GM12878 (cell line): ENCODE measurements at regions not wholly inside any gene's neighbourhood (a gene's known extent, or its start where the extent isn't known, plus 50 kb on each side); places are given as distances from the start of the nearest gene placed in this dataset.

Source experiments
- ATAC-seq: fragments of 200-7000 bp; cut with Tn5 transposase; 3 replicates; pipeline ENCODE4 v1.9.1; 2020; ENCODE audit warnings: mild to moderate bottlenecking, moderate library complexity
- BruUV-seq: library from RNA; stranded (reverse); fragments of 400-500 nt; replicated peaks from 2 replicates; lab custom pipeline; 2021; lab: Mats Ljungman, UMichigan
- CTCF ChIA-PET: fragments of 300-600 bp; sonication (Branson Sonifier 250); formaldehyde crosslinking; extraction: SDS; loops from one replicate; lab custom pipeline; 2021; ENCODE audit warnings: inconsistent platforms; lab: Yijun Ruan, JAX
- POLR2A ChIA-PET: fragments of 350-600 bp; formaldehyde crosslinking; extraction: SDS; loops from one replicate; lab custom pipeline; 2021; ENCODE audit warnings: inconsistent platforms; lab: Charles Lee
- RAD21 ChIA-PET: fragments of 300-600 bp; sonication (Branson Sonifier 250); formaldehyde crosslinking; loops from one replicate; lab custom pipeline; 2023; ENCODE audit warnings: antibody characterized with exemption; ENCODE audit not compliant: unreplicated experiment; lab: Charles Lee
- SMC1A ChIA-PET: fragments of 300-600 bp; sonication (Branson Sonifier 250); formaldehyde crosslinking; loops from one replicate; lab custom pipeline; 2023; ENCODE audit not compliant: unreplicated experiment, uncharacterized antibody; lab: Charles Lee
- DNase-seq: peaks from one replicate; pipeline ENCODE4 v3.0.0-alpha.2; 2011; ENCODE audit warnings: low read depth, low spot score
- FAIRE-seq: peaks from 3 replicates; lab custom pipeline; 2011; peaks lifted over from hg19 to GRCh38; lab: Jason Lieb, UNC
- H2AFZ ChIP-seq: 2 replicates; pipeline ENCODE4 v1.6.0; 2011; ENCODE audit warnings: low read depth, low read length, control low read depth; ENCODE audit not compliant: control insufficient read depth
- H3K27ac ChIP-seq: 2 replicates; pipeline ENCODE4 v1.5.1; 2011; ENCODE audit warnings: control low read depth; ENCODE audit not compliant: control insufficient read depth, insufficient read depth
- H3K27me3 ChIP-seq, 2 experiments: replicated peaks in 1 of 2; 2 replicates each; pipeline versions ENCODE4 v1.6.0 to v1.6.1; 2011; ENCODE audit warnings: low read length in 1 of 2; ENCODE audit not compliant: control insufficient read depth in 2 of 2, insufficient read depth in 2 of 2
- H3K36me3 ChIP-seq, 2 experiments: 2 replicates each; pipeline ENCODE4 v1.5.1; 2011; ENCODE audit warnings: low read length in 1 of 2; ENCODE audit not compliant: control insufficient read depth in 2 of 2, insufficient read depth in 2 of 2
- H3K4me1 ChIP-seq: 2 replicates; pipeline ENCODE4 v1.6.1; 2011; ENCODE audit warnings: mild to moderate bottlenecking, low read length, moderate library complexity, mixed read lengths; ENCODE audit not compliant: control insufficient read depth, insufficient read depth
- H3K4me2 ChIP-seq: 2 replicates; pipeline ENCODE4 v1.6.0; 2011; ENCODE audit warnings: control low read depth; ENCODE audit not compliant: control insufficient read depth, insufficient read depth
- H3K4me3 ChIP-seq: fragments of 200-600 bp; sonication (generic); 2 replicates; pipeline ENCODE4 v1.5.1; 2016
- H3K79me2 ChIP-seq: 2 replicates; pipeline ENCODE4 v1.6.0; 2011; ENCODE audit warnings: low read length; ENCODE audit not compliant: control insufficient read depth, insufficient read depth
- H3K9ac ChIP-seq: 2 replicates; pipeline ENCODE4 v1.8.0; 2011; ENCODE audit warnings: low read length, control low read depth, mixed read lengths; ENCODE audit not compliant: control insufficient read depth, insufficient read depth
- H3K9me3 ChIP-seq: replicated peaks from 3 replicates; pipeline ENCODE4 v1.5.1; 2011; ENCODE audit warnings: mild to moderate bottlenecking, low read length; ENCODE audit not compliant: control insufficient read depth, insufficient read depth
- H4K20me1 ChIP-seq: 2 replicates; pipeline ENCODE4 v1.6.0; 2011; ENCODE audit not compliant: control insufficient read depth, insufficient read depth
- CHD1 ChIP-seq: IDR thresholded peaks from 2 replicates; pipeline ENCODE4 v1.6.1; 2012; ENCODE audit warnings: low read depth, low read length, improper control_type of control experiment
- ETV6 ChIP-seq, 2 experiments: fragments of 450-650 bp in 1 of 2; IDR thresholded peaks in 1 of 2; conservative IDR thresholded peaks in 1 of 2; 2 replicates each; pipeline ENCODE4 v1.6.1; 2014; ENCODE audit warnings: antibody characterized with exemption in 1 of 2, borderline replicate concordance in 1 of 2, low read depth in 1 of 2, mild to moderate bottlenecking in 1 of 2, moderate library complexity in 1 of 2
- KLF5 ChIP-seq: fragments of 450-650 bp; IDR thresholded peaks from 2 replicates; pipeline ENCODE4 v1.6.1; 2014; ENCODE audit warnings: mild to moderate bottlenecking; ENCODE audit not compliant: partially characterized antibody
- NR2C2 ChIP-seq: IDR thresholded peaks from 2 replicates; pipeline ENCODE4 v1.6.1; 2011; ENCODE audit warnings: borderline replicate concordance, low read depth; ENCODE audit not compliant: control insufficient read depth, insufficient read length
- NR2F1 ChIP-seq: fragments of 450-650 bp; conservative IDR thresholded peaks from 2 replicates; pipeline ENCODE4 v1.6.1; 2017; ENCODE audit warnings: mild to moderate bottlenecking
- POLR2AphosphoS2 ChIP-seq: IDR thresholded peaks from 2 replicates; pipeline ENCODE4 v1.6.1; 2011; ENCODE audit warnings: low read depth, mild to moderate bottlenecking, low read length, improper control_type of control experiment, moderate library complexity
- RFX5 ChIP-seq: IDR thresholded peaks from 2 replicates; pipeline ENCODE4 v1.6.1; 2011; ENCODE audit warnings: low read depth, low read length, improper control_type of control experiment
- SP1 ChIP-seq: IDR thresholded peaks from one replicate; pipeline ENCODE4 v1.6.1; 2011; ENCODE audit warnings: low read depth, low read length
- SUPT20H ChIP-seq: IDR thresholded peaks from 2 replicates; pipeline ENCODE4 v1.6.1; 2011; ENCODE audit warnings: low read depth, mild to moderate bottlenecking, low read length, moderate library complexity, borderline replicate concordance; ENCODE audit not compliant: control insufficient read depth
- TBL1XR1 ChIP-seq: IDR thresholded peaks from 2 replicates; pipeline ENCODE4 v1.6.1; 2012; ENCODE audit warnings: low read depth, low read length, improper control_type of control experiment
- YY1 ChIP-seq: IDR thresholded peaks from 2 replicates; pipeline ENCODE4 v1.6.1; 2011; ENCODE audit warnings: low read depth, mild to moderate bottlenecking, low read length
- ZBED1 ChIP-seq: IDR thresholded peaks from 2 replicates; pipeline ENCODE4 v1.6.1; 2016; ENCODE audit warnings: borderline replicate concordance
- ZNF24 ChIP-seq: fragments of 450-650 bp; IDR thresholded peaks from 2 replicates; pipeline ENCODE4 v1.6.1; 2017; ENCODE audit warnings: antibody characterized with exemption, mild to moderate bottlenecking
- ZNF384 ChIP-seq: IDR thresholded peaks from 2 replicates; pipeline ENCODE4 v1.6.1; 2012; ENCODE audit warnings: low read depth, mild to moderate bottlenecking, low read length, improper control_type of control experiment, borderline replicate concordance
- ZSCAN29 ChIP-seq: fragments of 450-650 bp; IDR thresholded peaks from 2 replicates; pipeline ENCODE4 v1.6.1; 2017; ENCODE audit warnings: mild to moderate bottlenecking, moderate library complexity
- WGBS: methylation state at CpG from one replicate; pipeline ENCODE4 v1.1.6; 2016; ENCODE audit warnings: low lambda C conversion rate; ENCODE audit not compliant: insufficient replicate concordance, insufficient coverage; ENCODE audit errors: missing lambda C conversion rate; 5-methylcytosine and 5-hydroxymethylcytosine counted together
- in situ Hi-C: fragments of 300-500 bp; cut with MboI; formaldehyde crosslinking; loops from 9 replicates; pipeline ENCODE4 v1.14.3; 2018; ENCODE audit warnings: mixed read lengths
- intact Hi-C: fragments of 100-400 bp; cut with micrococcal nuclease; formaldehyde crosslinking; loops from one replicate; pipeline ENCODE4 v1.14.2; 2022; ENCODE audit not compliant: unreplicated experiment
- TF ChIP-seq, protein P1 (sequence below): IDR thresholded peaks from 2 replicates; pipeline ENCODE4 v1.6.1; 2012; ENCODE audit warnings: low read depth, low read length, improper control_type of control experiment
- TF ChIP-seq, protein P2 (sequence below): IDR thresholded peaks from 2 replicates; pipeline ENCODE4 v1.6.1; 2011; ENCODE audit warnings: low read depth, mild to moderate bottlenecking, low read length, moderate library complexity, borderline replicate concordance; ENCODE audit errors: extremely low read depth
- TF ChIP-seq, protein P3 (sequence below): fragments of 150-350 bp; IDR thresholded peaks from 2 replicates; pipeline ENCODE4 v1.6.1; 2016; ENCODE audit warnings: low read depth, low read length
- TF ChIP-seq, protein P4 (sequence below): fragments of 450-650 bp; IDR thresholded peaks from 2 replicates; pipeline ENCODE4 v1.6.1; 2017; ENCODE audit warnings: borderline replicate concordance

DNA sequence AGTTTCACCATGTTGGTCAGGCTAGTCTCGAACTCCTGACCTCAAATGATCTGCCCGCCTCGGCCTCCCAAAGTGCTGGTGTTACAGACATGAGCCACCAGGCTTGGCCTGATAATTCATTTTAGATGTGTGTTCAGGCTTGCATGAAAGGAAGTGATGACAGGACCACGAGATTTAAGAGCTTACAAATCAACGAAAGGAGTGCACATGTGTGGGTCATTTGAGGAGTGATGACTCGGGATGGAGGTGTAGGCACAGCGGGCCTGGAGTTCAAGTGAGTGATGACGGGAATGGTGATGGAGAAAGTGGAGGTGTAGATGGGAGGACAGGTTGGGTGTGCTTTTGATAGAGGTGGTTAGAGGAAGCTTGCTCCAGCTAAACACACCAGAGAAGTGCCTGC is 742.4 kb downstream of the GALR1 start (continued):
- TF ChIP-seq ZNF384 (no peak), NR2F1 (no peak), TBL1XR1 (no peak), NR2C2 (no peak)
- TF ChIP-seq, all 136 proteins: peak for 0

DNA sequence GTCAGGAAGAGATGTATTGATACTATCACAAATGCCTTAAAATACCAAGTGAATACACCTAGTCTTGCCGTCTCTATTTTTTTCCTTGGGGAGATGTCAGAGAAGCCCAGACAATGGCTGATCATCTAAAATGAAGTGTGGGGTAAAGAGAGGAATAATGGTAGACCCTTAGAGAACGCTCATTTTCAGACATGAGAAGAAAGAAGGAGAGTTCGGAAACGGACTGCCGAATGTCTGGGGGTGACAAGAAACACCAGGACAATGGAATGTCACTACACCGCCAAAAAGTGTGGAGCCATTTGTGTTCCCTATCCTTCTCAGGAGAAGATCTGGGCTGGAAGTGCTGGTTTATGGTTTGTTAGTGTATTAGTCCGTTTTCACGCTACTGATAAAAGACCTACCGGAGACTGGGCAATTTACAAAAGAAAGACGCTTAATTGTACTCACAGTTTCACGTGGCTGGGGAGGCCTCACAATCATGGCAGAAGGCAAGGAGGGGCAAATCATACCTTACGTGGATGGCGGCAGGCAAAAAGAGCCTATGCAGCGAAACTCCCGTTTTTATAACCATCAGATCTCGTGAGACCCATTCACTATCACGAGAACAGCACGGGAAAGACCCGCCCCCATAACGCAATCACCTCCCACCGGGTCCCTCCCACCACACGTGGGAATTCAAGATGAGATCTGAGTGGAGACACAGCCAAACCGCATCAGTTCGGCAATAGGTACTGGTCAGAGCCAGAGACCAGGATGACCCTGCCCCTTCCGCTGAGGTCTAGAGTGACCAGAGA is 743.7 kb downstream of the GALR1 start:
- POLR2A ChIA-PET: no interaction called here
- FAIRE-seq: no peak
- TF ChIP-seq, protein P1, sequence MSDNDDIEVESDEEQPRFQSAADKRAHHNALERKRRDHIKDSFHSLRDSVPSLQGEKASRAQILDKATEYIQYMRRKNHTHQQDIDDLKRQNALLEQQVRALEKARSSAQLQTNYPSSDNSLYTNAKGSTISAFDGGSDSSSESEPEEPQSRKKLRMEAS: no peak
- TF ChIP-seq RFX5 (no peak), ZBED1 (no peak), SUPT20H (no peak), KLF5 (no peak), ZNF24 (no peak), ZSCAN29 (no peak), CHD1 (no peak), NR2F1 (no peak), POLR2AphosphoS2 (no peak), ETV6 (conservative IDR thresholded peaks at IDR 0.05 in 1 of 2, IDR thresholded peaks at IDR 0.05 in 1 of 2; ENCODE audit: borderline replicate concordance in 1 of 2, low read depth in 1 of 2) (no peak), YY1 (no peak), SP1 (no peak)
- TF ChIP-seq, protein P2, sequence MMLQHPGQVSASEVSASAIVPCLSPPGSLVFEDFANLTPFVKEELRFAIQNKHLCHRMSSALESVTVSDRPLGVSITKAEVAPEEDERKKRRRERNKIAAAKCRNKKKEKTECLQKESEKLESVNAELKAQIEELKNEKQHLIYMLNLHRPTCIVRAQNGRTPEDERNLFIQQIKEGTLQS: no peak
- TF ChIP-seq, protein P3, sequence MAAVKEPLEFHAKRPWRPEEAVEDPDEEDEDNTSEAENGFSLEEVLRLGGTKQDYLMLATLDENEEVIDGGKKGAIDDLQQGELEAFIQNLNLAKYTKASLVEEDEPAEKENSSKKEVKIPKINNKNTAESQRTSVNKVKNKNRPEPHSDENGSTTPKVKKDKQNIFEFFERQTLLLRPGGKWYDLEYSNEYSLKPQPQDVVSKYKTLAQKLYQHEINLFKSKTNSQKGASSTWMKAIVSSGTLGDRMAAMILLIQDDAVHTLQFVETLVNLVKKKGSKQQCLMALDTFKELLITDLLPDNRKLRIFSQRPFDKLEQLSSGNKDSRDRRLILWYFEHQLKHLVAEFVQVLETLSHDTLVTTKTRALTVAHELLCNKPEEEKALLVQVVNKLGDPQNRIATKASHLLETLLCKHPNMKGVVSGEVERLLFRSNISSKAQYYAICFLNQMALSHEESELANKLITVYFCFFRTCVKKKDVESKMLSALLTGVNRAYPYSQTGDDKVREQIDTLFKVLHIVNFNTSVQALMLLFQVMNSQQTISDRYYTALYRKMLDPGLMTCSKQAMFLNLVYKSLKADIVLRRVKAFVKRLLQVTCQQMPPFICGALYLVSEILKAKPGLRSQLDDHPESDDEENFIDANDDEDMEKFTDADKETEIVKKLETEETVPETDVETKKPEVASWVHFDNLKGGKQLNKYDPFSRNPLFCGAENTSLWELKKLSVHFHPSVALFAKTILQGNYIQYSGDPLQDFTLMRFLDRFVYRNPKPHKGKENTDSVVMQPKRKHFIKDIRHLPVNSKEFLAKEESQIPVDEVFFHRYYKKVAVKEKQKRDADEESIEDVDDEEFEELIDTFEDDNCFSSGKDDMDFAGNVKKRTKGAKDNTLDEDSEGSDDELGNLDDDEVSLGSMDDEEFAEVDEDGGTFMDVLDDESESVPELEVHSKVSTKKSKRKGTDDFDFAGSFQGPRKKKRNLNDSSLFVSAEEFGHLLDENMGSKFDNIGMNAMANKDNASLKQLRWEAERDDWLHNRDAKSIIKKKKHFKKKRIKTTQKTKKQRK: no peak
- TF ChIP-seq, protein P4, sequence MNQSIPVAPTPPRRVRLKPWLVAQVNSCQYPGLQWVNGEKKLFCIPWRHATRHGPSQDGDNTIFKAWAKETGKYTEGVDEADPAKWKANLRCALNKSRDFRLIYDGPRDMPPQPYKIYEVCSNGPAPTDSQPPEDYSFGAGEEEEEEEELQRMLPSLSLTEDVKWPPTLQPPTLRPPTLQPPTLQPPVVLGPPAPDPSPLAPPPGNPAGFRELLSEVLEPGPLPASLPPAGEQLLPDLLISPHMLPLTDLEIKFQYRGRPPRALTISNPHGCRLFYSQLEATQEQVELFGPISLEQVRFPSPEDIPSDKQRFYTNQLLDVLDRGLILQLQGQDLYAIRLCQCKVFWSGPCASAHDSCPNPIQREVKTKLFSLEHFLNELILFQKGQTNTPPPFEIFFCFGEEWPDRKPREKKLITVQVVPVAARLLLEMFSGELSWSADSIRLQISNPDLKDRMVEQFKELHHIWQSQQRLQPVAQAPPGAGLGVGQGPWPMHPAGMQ: no peak

More for the DNA sequence above, 743.7 kb downstream of the GALR1 start:
- Histone ChIP-seq H3K4me1 (no peaks in the 10 kb centered on the region), H3K4me3 (no peak overlapping the region), H3K9ac (no peak overlapping the region), H3K4me2 (no peak overlapping the region), H2AFZ (no peak overlapping the region), H4K20me1 (no peaks in the 10 kb centered on the region), H3K27me3 (no peaks in the 10 kb centered on the region), H3K9me3 (no peaks in the 10 kb centered on the region; the same call in 2 of the 3 replicates), H3K36me3 (no peaks in the 10 kb centered on the region), H3K27ac (no peak overlapping the region), H3K79me2 (no peaks in the 10 kb centered on the region)
- WGBS: 59% methylated on average over 24 of the region's 25 CpGs
- DNase-seq: no peak
- in situ Hi-C loops: no loop called here
- RAD21 ChIA-PET: no interaction called here
- BruUV-seq: no TSS peak
- SMC1A ChIA-PET: no interaction called here
- intact Hi-C loops: no loop called here
- ATAC-seq: no peak
- CTCF ChIA-PET: no interaction called here
